ENCODE measurements at regions not wholly inside any gene's neighbourhood (a gene's known extent, or its start where the extent isn't known, plus 50 kb on each side); places are given as distances from the start of the nearest gene placed in this dataset.
A peak's percentile ranks its signal among the peaks of the same experiment; 100 is the strongest.

- H3K27me3 ChIP-seq (ENCODE audit: control insufficient read depth in 4 of 4, insufficient read depth in 4 of 4, low read length in 3 of 4): peaks cover 0 to 2% (median 0%) of the 10 kb centered on the region in 4 donors
Observed at GRCh38 chr3:87901141-87901540, 157.7 kb downstream of the CGGBP1 start.

GRCh38 chr3:87900061-87900460, 158.7 kb downstream of the CGGBP1 start:
- Histone ChIP-seq H3K36me3 (ENCODE audit: control insufficient read depth in 4 of 4, insufficient read depth in 3 of 4, low read depth in 1 of 4, low read length in 3 of 4) (no peaks in the 10 kb centered on the region), H3K9ac (ENCODE audit: low read depth in 1 of 2, low read length in 2 of 2) (no peak overlapping the region), H3K4me1 (ENCODE audit: control insufficient read depth in 4 of 4, insufficient read depth in 4 of 4, low read length in 3 of 4) (no peaks in the 10 kb centered on the region), H3K27me3 (ENCODE audit: control insufficient read depth in 4 of 4, insufficient read depth in 4 of 4, low read length in 3 of 4) (peaks cover 0 to 2% (median 0%) of the 10 kb centered on the region in 4 donors), H3K4me3 (ENCODE audit: low read depth in 1 of 3, low read length in 3 of 3) (no peak overlapping the region), H3K27ac (ENCODE audit: low read depth in 1 of 2, low read length in 2 of 2) (no peak overlapping the region), H3K9me3 (ENCODE audit: control insufficient read depth in 4 of 4, low read length in 3 of 4) (no peaks in the 10 kb centered on the region)
- TF ChIP-seq RAD21 (IDR thresholded peaks at IDR 0.05): peak in 1 of 2 donors; percentile 31
- TF ChIP-seq HNF4A (conservative IDR thresholded peaks at IDR 0.05): no peak
- TF ChIP-seq ATF3 (IDR thresholded peaks at IDR 0.05): no peak
- TF ChIP-seq EGR1 (IDR thresholded peaks at IDR 0.05; ENCODE audit: low read depth in 2 of 2): no peak
- no peak for DNase-seq (ENCODE audit: low spot score)
- 20% methylated on average over 1 of the region's 1 CpG for WGBS

More at GRCh38 chr3:87901141-87901540, 157.7 kb downstream of the CGGBP1 start:
- DNase-seq (ENCODE audit: low spot score): no peak
- Histone ChIP-seq H3K9ac (ENCODE audit: low read depth in 1 of 2, low read length in 2 of 2) (no peak overlapping the region), H3K4me3 (ENCODE audit: low read depth in 1 of 3, low read length in 3 of 3) (no peak overlapping the region), H3K9me3 (ENCODE audit: control insufficient read depth in 4 of 4, low read length in 3 of 4) (no peaks in the 10 kb centered on the region), H3K36me3 (ENCODE audit: control insufficient read depth in 4 of 4, insufficient read depth in 3 of 4, low read depth in 1 of 4, low read length in 3 of 4) (no peaks in the 10 kb centered on the region), H3K27ac (ENCODE audit: low read depth in 1 of 2, low read length in 2 of 2) (no peak overlapping the region), H3K4me1 (ENCODE audit: control insufficient read depth in 4 of 4, insufficient read depth in 4 of 4, low read length in 3 of 4) (no peaks in the 10 kb centered on the region)
- no peak for TF ChIP-seq GABPA (IDR thresholded peaks at IDR 0.05 in 1 of 2, conservative IDR thresholded peaks at IDR 0.05 in 1 of 2)
- TF ChIP-seq HNF4A (conservative IDR thresholded peaks at IDR 0.05): no peak
- no peak for TF ChIP-seq HNF4G (IDR thresholded peaks at IDR 0.05)
- no peak for TF ChIP-seq RXRA (IDR thresholded peaks at IDR 0.05)
- no peak for TF ChIP-seq SP1 (IDR thresholded peaks at IDR 0.05)
- TF ChIP-seq CTCF (IDR thresholded peaks at IDR 0.05; ENCODE audit: low read depth, low read length, missing input control): no peak
- no peak for TF ChIP-seq ZBTB33 (IDR thresholded peaks at IDR 0.05)
- TF ChIP-seq FOXA1 (IDR thresholded peaks at IDR 0.05): no peak
- TF ChIP-seq FOXA2 (IDR thresholded peaks at IDR 0.05): no peak
- no peak for TF ChIP-seq YY1 (IDR thresholded peaks at IDR 0.05)
- no peak for TF ChIP-seq EGR1 (IDR thresholded peaks at IDR 0.05; ENCODE audit: low read depth in 2 of 2)
- no peak for TF ChIP-seq MAX (IDR thresholded peaks at IDR 0.05)
- TF ChIP-seq JUND (IDR thresholded peaks at IDR 0.05): no peak
- TF ChIP-seq NR2F2 (IDR thresholded peaks at IDR 0.05): no peak
- WGBS: 51% methylated on average over 1 of the region's 1 CpG

GRCh38 chr3:87898971-87899370, 159.8 kb downstream of the CGGBP1 start:
- H3K9me3 ChIP-seq (ENCODE audit: control insufficient read depth in 4 of 4, low read length in 3 of 4): no peaks in the 10 kb centered on the region
- no peak overlapping the region for H3K27ac ChIP-seq (ENCODE audit: low read depth in 1 of 2, low read length in 2 of 2)
- H3K4me3 ChIP-seq (ENCODE audit: low read depth in 1 of 3, low read length in 3 of 3): no peak overlapping the region
- H3K27me3 ChIP-seq (ENCODE audit: control insufficient read depth in 4 of 4, insufficient read depth in 4 of 4, low read length in 3 of 4): peaks cover 0 to 2% (median 0%) of the 10 kb centered on the region in 4 donors
- 78% methylated on average over 1 of the region's 1 CpG for WGBS
- no peaks in the 10 kb centered on the region for H3K4me1 ChIP-seq (ENCODE audit: control insufficient read depth in 4 of 4, insufficient read depth in 4 of 4, low read length in 3 of 4)
- no peak for DNase-seq (ENCODE audit: low spot score)
- H3K9ac ChIP-seq (ENCODE audit: low read depth in 1 of 2, low read length in 2 of 2): no peak overlapping the region
- H3K36me3 ChIP-seq (ENCODE audit: control insufficient read depth in 4 of 4, insufficient read depth in 3 of 4, low read depth in 1 of 4, low read length in 3 of 4): no peaks in the 10 kb centered on the region
- no peak for TF ChIP-seq REST (IDR thresholded peaks at IDR 0.05)
- no peak for TF ChIP-seq EGR1 (IDR thresholded peaks at IDR 0.05; ENCODE audit: low read depth in 2 of 2)
- TF ChIP-seq ATF3 (IDR thresholded peaks at IDR 0.05): no peak
- no peak for TF ChIP-seq CTCF (IDR thresholded peaks at IDR 0.05; ENCODE audit: low read depth, low read length, missing input control)
- no peak for TF ChIP-seq HNF4A (conservative IDR thresholded peaks at IDR 0.05)
- TF ChIP-seq TAF1 (conservative IDR thresholded peaks at IDR 0.05): no peak
- TF ChIP-seq FOXA1 (IDR thresholded peaks at IDR 0.05): no peak
- no peak for TF ChIP-seq YY1 (IDR thresholded peaks at IDR 0.05)
- no peak for TF ChIP-seq FOXA2 (IDR thresholded peaks at IDR 0.05)
- TF ChIP-seq RAD21 (IDR thresholded peaks at IDR 0.05): no peak

Data from liver (tissue), 8 donors.